ENCODE measurements at regions not wholly inside any gene's neighbourhood (a gene's known extent, or its start where the extent isn't known, plus 50 kb on each side); places are given as distances from the start of the nearest gene placed in this dataset.
"Not testable (repeated sequence)": the region's sequence is repeated elsewhere in the genome, so short reads cannot be mapped to it uniquely, and the experiment has no call there.

GRCh38 chr6:27825025-27825793, 87.0 kb downstream of the OR2B2 start:
- H3K4me3 ChIP-seq (ENCODE audit: low read depth, low read length) = peak overlapping the region; percentile 94
- DNase-seq (ENCODE audit: low read depth) = no peak
- TF ChIP-seq MAX (IDR thresholded peaks at IDR 0.05; ENCODE audit: low read depth, low read length) = no peak
- no peak for TF ChIP-seq MYC (IDR thresholded peaks at IDR 0.05; ENCODE audit: low read depth, low read length)
- TF ChIP-seq POLR2A (IDR thresholded peaks at IDR 0.05; ENCODE audit: extremely low read depth, insufficient read length) = no peak
- TF ChIP-seq CTCF (IDR thresholded peaks at IDR 0.05; ENCODE audit: low read depth, low read length) = no peak

DNA sequence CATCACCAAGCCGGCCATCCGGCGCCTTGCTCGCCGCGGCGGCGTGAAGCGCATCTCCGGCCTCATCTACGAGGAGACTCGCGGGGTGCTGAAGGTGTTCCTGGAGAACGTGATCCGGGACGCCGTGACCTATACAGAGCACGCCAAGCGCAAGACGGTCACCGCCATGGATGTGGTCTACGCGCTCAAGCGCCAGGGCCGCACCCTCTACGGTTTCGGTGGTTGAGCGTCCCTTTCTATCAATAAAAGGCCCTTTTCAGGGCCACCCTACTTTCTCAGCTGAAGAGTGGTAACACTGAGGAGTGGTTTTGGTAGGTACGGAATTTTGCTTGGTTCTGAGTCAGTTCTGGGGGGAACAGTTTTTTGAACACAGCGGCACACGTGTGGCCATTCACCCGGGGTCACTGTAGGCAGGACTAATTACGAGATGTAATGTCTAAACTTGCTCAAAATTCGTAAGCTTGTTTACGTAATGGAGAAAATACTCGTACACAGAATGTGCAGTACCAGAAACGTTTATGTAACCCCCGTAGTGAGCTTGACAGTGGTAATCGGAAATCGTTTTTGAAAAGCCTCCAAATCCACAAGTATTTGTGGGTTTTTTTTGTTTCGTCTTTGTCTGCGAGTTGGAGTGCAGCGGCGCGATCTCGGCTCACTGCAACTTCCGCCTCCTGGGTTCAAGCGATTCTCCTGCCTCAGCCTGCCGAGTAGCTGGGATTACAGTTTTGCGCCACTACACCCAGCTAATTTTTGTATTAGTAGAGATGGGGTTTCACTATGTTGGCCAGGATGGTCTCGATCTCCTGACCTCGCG, 87.8 kb downstream of the OR2B2 start:
- TF ChIP-seq MAX (IDR thresholded peaks at IDR 0.05; ENCODE audit: low read depth, low read length) (0 out of 2 replicates have a peak, but pooled peaks have one; percentile 6), POLR2A (IDR thresholded peaks at IDR 0.05; ENCODE audit: extremely low read depth, insufficient read length) (peak; percentile 27)
- H3K4me3 ChIP-seq (ENCODE audit: low read depth, low read length) = peak overlapping the region; percentile 94
- peak; percentile 83 for DNase-seq (ENCODE audit: low read depth)

DNA sequence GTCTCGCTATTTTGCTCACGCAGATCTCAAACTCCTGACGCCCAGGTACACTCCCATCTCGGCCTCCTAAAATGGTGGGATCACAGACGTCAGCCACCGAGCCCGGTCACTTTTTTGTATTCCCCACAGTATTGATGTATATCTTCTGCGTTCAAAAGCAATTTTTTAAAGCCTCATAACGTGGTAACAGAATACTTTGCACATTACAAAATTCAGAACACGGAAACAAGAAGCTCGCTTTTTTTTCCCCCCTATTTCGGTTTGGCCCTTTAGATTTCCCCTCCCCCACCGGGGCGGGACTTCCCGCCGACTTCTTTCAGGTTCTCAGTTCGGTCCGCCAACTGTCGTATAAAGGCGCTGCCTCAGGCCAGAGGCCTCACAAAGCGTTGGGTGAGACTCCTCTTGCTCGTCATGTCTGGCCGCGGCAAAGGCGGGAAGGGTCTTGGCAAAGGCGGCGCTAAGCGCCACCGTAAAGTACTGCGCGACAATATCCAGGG, 88.4 kb downstream of the OR2B2 start:
- peak overlapping the region; percentile 46 for H3K4me3 ChIP-seq (ENCODE audit: low read depth, low read length)
- TF ChIP-seq POLR2A (IDR thresholded peaks at IDR 0.05; ENCODE audit: extremely low read depth, insufficient read length) = peak; percentile 38
- DNase-seq (ENCODE audit: low read depth) = peak; percentile 81

DNA sequence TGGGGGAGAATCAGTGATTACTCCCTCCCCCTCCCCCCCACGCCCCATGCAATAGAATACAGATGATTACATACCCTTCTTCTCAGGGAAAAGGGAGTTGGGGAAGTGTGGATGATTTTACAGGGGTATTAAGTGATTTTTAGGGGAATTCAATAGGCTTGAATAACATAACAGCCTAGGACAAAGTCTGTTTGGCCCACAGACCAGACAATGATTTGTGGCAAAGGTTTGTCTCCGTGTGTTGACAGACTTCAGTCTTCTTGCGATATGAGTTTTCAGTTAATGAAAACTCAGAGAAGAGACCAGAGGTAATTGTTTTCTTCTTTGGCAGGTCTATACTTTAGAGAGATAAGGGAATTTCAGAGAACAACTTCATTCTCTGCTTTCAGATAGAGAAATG, 95.3 kb downstream of the OR2B2 start:
- no peak overlapping the region for H3K4me3 ChIP-seq (ENCODE audit: low read depth, low read length)
- TF ChIP-seq MYC (IDR thresholded peaks at IDR 0.05; ENCODE audit: low read depth, low read length) (no peak), CTCF (IDR thresholded peaks at IDR 0.05; ENCODE audit: low read depth, low read length) (no peak), MAX (IDR thresholded peaks at IDR 0.05; ENCODE audit: low read depth, low read length) (no peak), POLR2A (IDR thresholded peaks at IDR 0.05; ENCODE audit: extremely low read depth, insufficient read length) (no peak)
- peak; percentile 24 for DNase-seq (ENCODE audit: low read depth)

DNA sequence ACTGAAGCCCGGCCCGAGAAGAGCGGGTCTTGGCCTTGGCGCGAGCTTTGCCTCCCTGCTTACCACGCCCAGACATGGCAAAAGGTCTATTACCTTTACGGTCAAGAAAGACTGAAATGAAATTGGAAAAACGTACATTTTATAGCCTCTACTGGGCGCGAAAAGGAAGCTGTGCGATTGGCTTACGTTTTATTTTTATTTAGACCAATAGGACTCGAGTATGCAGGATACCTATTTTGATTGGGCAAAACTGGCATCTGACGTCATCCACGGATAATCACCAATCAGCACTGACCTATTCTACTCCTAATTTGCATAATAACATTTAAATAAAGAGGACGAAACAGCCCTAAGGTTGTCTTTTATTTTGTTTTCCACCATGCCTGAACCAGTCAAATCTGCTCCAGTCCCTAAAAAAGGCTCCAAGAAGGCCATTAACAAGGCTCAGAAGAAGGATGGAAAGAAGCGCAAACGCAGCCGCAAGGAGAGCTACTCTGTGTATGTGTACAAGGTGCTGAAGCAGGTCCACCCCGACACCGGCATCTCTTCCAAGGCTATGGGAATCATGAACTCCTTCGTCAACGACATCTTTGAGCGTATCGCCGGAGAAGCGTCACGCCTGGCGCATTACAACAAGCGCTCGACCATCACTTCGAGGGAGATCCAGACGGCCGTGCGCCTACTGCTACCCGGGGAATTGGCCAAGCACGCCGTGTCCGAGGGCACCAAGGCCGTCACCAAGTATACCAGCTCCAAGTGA, 97.4 kb downstream of the OR2B2 start:
- H3K4me3 ChIP-seq (ENCODE audit: low read depth, low read length) = peak overlapping the region; percentile 73
- peak; percentile 98 for DNase-seq (ENCODE audit: low read depth)
- no peak for TF ChIP-seq MAX (IDR thresholded peaks at IDR 0.05; ENCODE audit: low read depth, low read length)
- TF ChIP-seq POLR2A (IDR thresholded peaks at IDR 0.05; ENCODE audit: extremely low read depth, insufficient read length) = peak; percentile 42
- 0 out of 2 replicates have a peak, but pooled peaks have one; percentile 6 for TF ChIP-seq MYC (IDR thresholded peaks at IDR 0.05; ENCODE audit: low read depth, low read length)
- TF ChIP-seq CTCF (IDR thresholded peaks at IDR 0.05; ENCODE audit: low read depth, low read length) = no peak

DNA sequence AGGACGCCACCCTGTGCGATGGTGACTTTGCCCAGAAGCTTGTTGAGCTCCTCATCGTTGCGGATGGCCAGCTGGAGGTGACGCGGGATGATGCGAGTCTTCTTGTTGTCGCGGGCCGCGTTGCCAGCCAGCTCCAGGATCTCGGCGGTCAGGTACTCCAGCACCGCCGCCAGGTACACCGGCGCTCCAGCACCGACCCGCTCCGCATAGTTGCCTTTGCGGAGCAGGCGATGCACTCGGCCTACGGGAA, 97.9 kb downstream of the OR2B2 start:
- H3K4me3 ChIP-seq (ENCODE audit: low read depth, low read length) = peak overlapping the region; percentile 51
- not testable (repeated sequence) for DNase-seq (ENCODE audit: low read depth)

Data from NB4 (cell line).